HG02798 (cell line): ENCODE measurements at regions not wholly inside any gene's neighbourhood (a gene's known extent, or its start where the extent isn't known, plus 50 kb on each side); places are given as distances from the start of the nearest gene placed in this dataset.

Experiments
- ATAC-seq: cut with Tn5 transposase; IDR thresholded peaks from one replicate; pipeline ENCODE4 v1.9.1; 2021; ENCODE audit warnings: mild to moderate bottlenecking; ENCODE audit not compliant: unreplicated experiment, poor library complexity

DNA sequence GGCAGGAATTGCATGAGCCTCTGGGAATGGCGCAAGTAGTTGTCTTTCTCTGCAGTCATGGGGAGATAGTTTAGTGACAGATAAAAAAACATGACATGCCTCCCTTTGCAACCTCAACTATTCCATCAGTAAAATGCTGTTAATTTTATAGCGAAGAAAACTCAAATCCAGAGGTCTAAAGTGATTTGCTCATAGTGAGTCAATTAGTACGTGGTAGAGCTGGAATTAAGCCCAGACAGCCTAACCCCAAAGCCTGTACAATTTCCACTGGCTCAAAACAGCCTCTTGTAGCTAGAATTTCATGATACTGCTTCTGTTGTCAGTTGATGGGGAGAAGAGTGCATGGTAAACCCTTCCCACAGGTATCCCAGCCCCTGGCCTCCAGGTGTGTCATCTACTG is 81.3 kb upstream of the TRPC5 start:
- ATAC-seq: no peak

GRCh38 chrX:112148397-112148796 is 65.8 kb upstream of the TRPC5 start:
- ATAC-seq: no peak

DNA sequence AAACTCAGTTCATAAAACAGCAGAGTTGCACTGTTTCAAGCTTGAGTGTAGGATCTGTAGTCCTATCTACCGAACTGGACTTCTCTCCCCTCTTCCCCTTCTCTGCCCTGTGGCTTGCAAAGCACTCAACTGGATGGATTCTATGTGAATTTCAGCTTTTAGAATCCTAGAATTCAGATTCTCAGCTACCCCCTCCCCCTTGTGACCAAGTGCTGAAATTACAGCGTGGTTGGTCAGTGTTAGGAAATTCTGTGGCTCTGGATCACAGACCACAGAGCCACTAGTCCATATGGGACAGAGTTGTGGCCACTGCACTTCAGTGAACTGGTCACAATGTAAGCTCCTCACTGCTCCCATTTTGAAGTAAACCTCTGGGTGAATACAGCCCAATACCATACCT is 64.6 kb upstream of the TRPC5 start:
- ATAC-seq: no peak

GRCh38 chrX:112137276-112137675 is 54.7 kb upstream of the TRPC5 start:
- no peak for ATAC-seq
